ENCODE measurements at regions not wholly inside any gene's neighbourhood (a gene's known extent, or its start where the extent isn't known, plus 50 kb on each side); places are given as distances from the start of the nearest gene placed in this dataset.
"Not testable (repeated sequence)": the region's sequence is repeated elsewhere in the genome, so short reads cannot be mapped to it uniquely, and the experiment has no call there.

DNA sequence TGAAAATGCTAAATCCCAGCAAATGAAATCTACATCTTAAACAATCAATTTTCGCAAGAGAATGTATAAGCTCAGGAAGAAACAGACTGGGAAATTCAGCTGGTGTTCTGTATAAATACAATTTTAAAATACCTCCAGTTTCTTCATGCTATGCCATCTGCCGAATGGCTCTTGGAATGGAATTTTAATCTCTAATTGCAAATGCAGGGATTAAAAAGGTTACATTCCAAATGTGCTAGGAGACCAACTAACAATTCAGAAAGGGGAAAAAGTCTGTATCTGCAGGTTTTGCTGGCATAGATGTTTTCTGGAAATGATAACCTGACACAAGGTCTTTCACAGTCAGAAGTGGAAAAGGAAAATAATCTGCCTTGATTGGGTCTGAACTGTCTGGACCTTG, 379.7 kb downstream of the MAT2B start:
- DNase-seq (ENCODE audit: low spot score): no peak

DNA sequence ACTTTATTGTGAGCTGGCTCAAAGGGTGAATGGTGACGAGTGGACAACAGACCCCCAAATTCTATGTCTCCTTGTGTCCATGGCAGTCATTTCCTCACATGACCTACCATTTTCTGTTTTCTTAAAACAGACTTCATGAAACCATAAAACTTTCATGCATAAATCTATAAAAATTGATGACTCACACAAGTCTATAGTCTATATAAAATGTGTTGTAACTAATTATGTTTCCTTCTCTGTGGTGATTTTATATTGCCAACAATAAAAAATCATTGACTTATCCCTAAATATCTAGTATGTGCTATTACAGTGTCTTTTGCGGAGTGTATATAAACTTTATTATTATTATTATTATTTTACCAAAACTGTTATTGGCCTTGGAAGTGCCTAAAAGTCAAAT, 382.4 kb downstream of the MAT2B start:
- no peak for DNase-seq (ENCODE audit: low spot score)

DNA sequence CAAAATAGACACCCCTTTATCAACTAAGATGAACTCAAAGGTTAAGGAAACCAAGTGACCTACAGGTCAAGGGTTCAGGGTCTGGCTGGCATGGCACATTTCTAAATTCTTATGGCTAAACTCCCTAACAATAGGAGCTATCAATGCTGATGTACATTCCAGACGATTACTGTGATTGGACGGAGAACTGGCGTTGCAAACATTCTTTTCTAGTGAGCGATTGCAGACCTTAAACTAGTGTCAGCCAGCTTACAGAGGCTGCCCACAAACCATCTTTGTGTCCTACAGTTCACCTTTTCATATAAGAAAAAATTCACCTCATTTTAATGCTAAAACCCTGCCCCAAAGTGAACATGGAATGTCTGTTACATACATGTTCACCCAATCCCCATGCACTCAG, 382.9 kb downstream of the MAT2B start:
- DNase-seq (ENCODE audit: low spot score): no peak

DNA sequence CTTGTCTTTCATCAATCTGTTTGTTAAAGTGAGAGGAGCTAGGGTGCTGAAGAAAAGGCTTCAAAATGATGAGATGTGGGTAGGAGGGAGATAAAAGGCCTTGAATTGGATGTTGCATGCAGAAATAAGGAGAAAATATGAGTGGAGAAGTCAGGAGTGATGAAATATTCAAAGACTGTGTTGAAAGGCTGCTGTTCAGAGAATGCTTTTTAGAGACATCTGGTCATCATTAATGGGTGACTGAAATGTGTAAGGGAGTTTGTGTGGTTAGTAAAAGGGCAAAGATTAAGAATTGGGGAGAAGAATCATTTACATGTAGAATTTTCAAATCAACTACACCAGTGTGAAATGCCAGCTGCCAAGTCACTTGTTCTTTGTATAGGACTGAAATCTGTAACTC, 383.9 kb downstream of the MAT2B start:
- no peak for DNase-seq (ENCODE audit: low spot score)

DNA sequence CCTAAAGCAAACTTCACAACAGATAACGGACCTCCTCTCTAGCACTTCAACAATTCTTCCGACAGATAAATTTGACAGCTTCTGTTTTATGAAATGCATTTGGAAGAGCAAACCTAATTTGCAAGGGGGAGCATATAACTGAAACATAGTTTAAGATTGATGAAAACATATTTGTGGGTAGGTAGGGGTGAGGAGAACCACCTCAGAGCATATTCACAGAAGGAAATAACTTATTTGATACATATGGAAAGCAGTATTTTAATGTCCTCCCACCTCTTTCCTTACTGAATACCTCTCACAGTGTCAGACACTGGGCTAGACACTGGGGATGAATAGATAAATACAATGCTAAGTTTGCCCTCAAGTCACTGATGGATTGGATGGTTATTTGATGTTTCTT, 384.8 kb downstream of the MAT2B start:
- DNase-seq (ENCODE audit: low spot score): no peak

DNA sequence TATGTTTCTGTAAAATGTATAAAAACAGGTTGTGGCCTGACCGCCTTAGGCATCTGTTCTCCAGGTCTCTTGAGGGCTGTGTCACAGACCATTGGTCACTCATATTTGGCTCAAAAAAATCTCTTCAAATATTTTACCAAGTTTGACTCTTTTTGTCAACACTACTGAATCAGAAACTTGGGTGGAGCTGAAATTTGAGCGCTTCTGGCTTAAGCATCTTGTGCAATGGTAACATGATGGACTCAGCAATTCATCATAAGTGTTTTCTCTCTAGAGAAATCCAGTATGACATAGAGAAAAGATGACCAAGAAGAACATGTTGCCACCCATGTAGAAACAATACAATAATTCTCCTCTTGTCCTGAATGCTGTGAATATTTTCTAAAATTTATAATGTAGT, 387.9 kb downstream of the MAT2B start:
- DNase-seq (ENCODE audit: low spot score): no peak

DNA sequence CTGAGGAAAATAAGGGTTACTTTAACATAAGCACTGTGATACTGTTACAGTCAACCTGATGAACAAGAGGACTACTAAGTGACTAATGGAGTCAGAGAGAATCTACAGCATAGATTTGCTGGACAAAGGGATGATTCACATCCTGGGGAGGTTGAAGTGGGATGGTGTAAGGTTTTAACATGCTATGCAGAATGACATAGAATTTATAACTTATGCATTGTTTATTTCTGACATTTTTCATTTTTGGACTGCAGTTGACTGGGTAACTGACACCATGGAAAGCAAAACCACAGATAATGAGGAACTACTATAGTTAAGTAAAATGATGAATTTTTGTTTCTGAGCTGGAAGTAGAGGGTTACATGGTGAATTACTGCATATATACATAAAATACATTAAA, 389.2 kb downstream of the MAT2B start:
- no peak for DNase-seq (ENCODE audit: low spot score)

DNA sequence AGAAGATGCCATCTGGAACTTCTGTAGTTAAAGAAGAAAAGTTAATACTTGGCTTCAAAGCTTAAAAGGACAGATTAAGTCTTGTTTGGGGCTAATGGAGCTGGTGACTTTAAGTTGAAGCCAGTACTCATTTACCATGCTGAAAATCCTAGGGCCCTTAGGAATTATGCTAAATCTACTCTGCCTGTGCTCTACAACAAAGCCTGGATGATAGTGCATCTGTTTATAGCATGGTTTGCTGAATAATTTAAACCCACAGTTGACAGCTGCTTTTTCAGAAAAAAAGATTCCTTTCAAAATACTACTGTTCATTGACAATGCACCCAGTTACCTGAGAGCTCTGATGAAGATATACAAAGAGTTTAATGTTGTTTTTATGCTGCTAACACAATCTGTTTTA, 393.5 kb downstream of the MAT2B start:
- no peak for DNase-seq (ENCODE audit: low spot score)

DNA sequence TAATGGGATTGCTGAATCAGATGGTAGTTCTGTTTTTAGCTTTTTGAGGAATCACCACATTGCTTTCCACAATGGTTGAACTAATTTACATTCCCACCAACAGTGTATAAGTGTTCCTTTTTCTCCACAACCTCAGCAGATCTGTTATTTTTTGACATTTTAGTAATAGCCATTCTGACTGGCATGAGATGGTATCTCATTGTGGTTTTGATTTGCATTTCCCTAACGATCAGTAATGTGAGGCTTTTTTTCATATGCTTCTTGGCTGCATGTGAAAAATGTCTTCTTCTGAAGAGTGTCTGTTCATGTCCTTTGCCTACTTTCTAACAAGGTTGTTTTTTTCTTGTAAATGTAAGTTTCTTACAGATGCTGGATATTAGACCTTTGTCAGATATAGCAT, 402.4 kb downstream of the MAT2B start:
- not testable (repeated sequence) for DNase-seq (ENCODE audit: low spot score)

DNA sequence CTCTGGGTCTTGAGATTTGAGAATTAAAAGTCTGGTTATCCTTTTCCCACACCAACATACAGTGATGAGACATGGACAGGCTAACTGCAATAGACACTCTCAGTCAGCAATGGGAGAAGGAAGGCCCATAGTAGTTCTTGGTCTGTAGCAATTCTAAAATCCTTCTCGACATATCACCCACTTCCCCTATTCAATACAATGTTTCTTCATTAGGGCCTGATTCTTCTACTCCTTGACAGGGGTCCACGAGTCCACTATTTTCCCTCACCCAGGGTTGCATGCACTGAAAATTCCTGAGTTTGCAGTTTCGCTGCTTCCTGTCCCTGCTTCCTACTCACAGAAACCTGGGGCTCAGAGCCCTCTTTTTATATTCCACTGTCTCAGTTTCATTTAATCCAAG, 402.8 kb downstream of the MAT2B start:
- DNase-seq (ENCODE audit: low spot score): no peak

DNA sequence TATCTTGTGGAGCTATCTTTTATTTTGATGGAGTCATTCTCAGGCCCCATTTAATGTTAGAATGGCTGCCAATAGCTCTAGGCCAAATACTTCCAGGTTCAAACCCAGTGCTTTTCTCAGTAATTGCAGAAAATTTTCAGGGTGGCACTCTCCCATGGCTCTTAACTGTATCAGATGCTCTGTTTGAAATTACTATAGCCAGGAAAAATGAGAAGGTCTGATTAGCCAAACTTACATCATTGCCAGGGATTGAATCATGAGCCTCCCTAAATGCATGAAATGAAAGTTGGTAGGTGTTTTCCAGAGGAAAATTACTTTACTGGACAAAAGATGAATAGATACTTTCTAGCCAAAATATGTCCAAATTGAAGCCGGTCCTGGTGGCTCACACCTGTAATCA, 404.8 kb downstream of the MAT2B start:
- no peak for DNase-seq (ENCODE audit: low spot score)

DNA sequence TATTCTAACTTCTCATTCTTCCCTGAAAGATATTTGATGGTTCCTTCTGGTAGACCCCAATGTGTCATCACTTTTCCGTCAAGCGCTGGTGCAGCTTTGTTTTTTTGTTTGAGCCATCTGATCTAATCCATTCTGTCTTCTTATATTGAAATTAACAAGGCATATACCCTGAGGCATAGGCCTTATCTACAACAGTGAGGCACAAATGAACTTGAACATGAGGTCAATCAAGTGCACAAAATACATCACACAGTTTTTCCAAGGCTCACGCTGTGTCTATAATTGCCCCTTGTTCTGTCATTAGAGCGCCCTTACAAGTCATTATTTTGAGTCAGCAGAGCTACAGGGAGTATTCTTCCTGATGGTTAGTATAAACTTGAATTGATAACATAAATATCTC, 406.6 kb downstream of the MAT2B start:
- no peak for DNase-seq (ENCODE audit: low spot score)

DNA sequence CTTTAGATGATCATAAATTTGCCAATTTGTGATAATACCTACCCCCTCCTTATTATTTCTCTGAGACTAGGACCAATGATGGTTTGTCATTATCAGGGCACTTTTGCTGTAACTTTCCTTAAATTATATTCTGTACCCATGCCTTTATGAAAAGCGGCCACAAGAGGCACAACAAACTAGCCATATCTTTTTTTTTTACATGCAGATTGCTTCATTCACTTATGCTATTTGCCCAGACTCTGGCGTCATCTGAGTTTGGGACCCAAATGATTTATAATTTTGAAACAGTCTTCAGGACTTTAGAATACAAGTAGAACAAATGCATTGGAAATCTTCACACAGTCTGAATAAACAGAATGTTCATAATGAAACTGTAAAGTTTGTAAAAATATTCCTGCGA, 408.1 kb downstream of the MAT2B start:
- no peak for DNase-seq (ENCODE audit: low spot score)

DNA sequence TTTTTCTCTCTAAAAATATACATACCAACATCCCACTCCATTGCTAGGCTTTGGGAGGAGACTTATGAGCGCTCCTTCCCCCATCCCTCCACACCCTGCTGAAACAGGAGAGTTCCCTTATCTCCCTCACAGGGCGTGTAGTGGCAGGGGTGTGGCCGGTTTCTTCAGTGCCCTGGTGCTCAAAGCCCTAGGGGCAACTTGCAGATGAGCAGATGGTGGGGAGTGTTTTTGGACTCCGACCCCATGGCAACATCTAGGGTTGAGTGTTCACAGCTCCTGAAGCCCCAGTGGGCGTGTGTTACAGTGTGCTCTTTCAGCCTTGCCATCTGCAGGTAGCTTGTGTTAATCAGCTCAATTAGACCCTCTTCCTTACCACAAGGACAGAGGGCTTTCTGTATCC, 409.5 kb downstream of the MAT2B start:
- no peak for DNase-seq (ENCODE audit: low spot score)

DNA sequence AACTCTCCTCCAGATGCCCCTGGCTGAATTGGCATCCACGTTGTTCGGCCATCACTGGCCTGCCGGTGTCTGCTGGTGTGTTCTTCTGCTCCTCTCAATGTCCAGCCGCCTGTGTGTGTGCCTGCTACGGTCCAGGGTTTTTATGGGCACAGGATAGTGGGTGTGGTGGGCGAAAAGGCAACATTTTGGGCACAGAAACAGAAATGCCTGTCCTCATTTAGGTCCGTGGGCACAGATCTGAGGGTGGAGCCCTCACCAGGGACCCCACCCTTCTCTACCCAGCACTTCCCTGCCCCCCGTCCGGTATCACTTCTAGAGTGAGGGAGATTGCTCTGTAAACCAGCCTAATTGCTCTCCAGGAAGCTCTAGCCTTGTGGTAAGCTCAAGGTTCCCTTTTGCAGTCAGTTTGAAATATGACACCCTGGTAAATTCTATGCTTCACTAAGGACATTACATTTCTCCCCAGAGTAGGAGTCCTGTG, 410.1 kb downstream of the MAT2B start:
- no peak for DNase-seq (ENCODE audit: low spot score)

DNA sequence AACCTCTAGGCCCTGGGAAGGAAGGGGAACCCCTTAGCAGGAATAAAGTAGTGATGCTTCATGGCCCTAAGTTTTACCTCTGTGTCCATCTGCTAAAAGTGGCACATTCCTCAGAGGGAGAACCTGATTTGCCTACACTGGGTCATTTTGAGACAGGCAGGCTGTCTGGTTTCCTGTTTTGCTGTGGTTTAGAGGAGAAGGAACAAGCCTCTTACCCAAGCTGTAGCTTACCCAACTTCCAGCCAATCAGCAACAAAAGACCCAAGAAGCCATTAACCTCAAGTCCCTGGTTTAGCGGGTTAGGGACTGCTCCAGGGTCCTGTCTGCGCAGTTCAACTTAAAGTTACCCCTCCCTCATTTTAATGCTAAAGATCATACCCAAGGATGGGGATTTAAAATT, 411.0 kb downstream of the MAT2B start:
- no peak for DNase-seq (ENCODE audit: low spot score)

DNA sequence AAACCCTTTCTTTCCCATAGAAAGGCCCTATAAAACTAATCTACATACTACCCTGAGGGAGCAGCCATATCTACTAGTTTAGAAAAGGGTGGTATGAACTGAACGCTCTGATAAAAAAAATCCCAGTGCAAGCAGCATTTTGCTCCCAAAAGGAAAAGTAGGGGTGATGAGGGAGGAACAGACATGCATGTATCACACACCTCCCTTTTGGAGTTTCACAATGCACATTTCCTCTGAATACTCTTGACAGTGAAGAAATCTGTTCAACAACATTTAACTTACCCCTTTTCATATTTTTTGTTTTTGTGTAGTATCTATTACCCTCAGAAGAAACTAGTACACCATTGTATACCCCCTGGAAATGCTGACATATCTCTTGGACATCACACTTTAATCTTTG, 411.4 kb downstream of the MAT2B start:
- no peak for DNase-seq (ENCODE audit: low spot score)

DNA sequence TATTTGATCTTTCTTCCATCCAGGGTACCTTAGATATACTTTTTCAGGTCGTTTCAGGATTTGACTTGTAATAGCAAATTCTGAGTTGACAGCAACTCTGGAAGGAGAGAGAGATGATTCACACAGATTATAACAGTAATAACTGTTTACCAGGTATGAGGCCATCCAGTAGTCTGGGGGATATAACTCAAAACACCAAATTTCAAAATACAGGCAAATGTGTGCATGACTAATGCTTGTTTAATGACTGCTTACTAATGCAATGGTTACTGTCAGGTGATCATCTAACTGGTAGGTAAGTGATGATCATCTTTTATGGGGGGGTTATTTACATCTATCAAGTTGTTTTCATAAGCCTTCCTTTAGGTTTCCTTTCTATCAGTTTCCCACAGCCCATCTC, 412.3 kb downstream of the MAT2B start:
- DNase-seq (ENCODE audit: low spot score): no peak

DNA sequence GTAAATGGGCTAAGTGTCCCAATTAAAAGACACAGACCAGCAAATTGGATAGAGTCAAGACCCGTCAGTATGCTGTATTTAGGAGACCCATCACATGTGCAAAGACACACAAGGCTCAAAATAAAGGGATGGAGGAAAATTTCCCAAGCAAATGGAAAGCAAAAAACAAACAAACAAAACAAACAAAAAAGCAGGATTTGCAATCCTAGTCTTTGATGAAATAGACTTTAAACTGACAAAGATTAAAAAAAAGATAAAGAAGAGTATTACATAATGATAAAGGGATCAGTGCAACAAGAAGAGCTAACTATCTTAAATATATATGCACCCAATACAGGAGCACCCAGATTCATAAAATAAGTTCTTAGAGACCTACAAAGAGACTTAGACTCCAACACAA, 429.6 kb downstream of the MAT2B start:
- DNase-seq (ENCODE audit: low spot score): not testable (repeated sequence)

DNA sequence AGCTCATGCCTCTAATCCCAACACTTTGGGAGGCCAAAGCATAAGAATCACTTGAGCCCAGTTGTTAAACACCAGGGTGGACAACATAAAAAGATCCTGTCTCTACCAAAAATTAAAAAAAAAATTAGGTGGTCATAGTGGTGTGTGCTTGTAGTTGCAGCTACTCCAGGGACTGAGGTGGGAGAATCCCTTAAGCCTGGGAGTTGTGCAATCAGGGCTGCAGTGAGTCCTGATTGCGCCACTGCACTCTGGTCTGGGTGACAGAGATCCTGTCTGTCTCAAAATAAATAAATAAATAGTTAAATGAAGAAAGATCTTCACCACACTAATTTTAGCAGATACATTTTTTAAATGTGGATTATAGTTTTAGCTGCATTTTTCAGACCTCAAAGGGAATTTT, 433.2 kb downstream of the MAT2B start:
- no peak for DNase-seq (ENCODE audit: low spot score)

DNA sequence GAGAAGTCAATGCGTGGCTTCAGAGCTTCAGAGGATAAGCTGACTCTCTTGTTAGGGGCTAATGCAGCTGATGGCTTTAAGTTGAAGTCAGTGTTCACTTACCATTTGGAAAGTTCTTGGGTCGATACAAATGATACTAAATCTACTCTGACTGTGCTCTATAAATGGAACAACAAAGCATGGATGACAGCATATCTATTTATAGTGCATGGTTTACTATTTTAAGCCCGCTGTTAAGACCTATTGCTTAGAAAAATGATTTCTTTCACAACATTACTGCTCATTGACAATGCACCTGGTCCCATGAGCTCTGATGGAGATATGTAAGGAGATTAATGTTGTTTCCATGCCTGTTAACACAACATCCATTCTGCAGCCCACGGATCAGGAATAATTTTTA, 435.7 kb downstream of the MAT2B start:
- DNase-seq (ENCODE audit: low spot score): no peak

DNA sequence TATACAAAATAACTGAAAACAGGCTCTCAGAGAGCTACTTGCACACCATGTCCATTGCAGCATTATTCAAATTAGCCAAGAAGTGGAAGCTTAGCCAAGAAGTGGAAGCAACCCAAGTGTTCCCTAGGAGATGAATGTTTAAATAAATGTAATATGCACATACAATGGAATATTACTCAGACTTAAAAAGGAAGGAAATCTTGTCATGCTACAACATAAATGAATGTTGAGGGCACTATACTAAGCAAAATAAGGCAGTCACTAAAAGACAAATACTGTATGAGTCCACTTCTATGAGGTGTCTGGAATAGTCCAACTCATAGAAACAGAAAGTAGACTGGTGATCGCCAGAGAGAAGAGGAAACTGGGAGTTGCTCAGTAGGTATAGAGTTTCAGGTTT, 438.1 kb downstream of the MAT2B start:
- no peak for DNase-seq (ENCODE audit: low spot score)

DNA sequence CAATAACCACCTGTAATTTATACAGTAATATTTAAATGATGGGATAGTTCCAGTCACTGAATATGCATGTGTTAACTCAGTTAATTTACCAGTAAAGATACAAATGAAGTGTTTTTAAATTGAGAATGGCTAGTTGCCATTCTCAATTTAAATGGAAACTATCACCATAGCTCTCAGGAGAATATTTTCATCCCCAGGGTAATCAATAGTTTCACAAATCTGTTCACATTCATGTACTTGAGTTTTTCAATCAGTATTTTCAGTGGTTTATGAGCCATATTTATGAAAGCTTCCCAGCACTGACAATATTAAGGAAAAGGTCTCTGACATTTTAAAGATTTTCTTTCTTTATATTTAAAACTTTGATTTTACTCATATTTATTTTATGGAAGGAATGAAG, 439.3 kb downstream of the MAT2B start:
- DNase-seq (ENCODE audit: low spot score): no peak

DNA sequence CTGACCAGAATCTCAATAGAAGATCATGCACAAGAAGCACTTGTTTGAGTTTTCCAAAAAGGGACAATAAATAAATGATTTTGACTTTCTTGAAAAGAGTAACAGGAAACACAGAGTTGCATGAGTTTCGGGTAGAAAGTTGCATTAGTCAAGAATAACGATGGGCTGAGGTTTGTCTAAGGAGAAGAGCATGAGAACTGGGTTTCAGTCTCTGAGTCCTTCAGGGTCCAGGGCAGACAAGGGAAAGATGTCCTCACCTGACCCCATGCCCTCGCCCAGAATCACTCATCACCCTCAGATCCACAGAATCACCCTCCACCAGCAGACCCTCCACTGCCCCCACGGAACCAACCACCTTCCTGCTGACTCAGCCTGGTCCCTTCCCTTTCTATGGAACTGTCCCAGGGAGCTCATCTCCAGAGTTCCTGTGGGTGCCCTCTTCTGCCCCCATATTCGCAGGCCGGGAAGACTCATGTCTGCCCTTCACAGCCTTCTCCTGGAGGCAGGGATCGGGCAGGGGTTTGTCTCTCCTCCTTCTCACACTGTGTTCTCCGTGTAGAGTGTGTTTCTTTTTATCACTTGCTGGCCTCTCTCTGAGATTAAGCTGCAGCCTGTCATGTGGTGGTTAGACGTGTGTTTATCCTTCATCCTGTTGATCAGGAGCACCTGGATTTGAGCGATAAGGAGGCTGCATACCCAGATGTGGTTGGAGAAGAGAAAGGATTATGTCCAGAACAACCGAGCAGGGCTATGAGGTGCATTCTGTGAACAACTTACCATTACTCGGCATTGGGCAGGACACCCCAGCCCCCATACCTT, 442.6 kb downstream of the MAT2B start:
- DNase-seq (ENCODE audit: low spot score): no peak

Data from HuH-7.5 (cell line).